Aorta (tissue), 5 donors: ENCODE measurements at regions not wholly inside any gene's neighbourhood (a gene's known extent, or its start where the extent isn't known, plus 50 kb on each side); places are given as distances from the start of the nearest gene placed in this dataset.

Experiments used
- ATAC-seq: fragments of 200-7000 bp; cut with Tn5 transposase; one replicate; pipeline ENCODE4 v1.9.1; 2022; ENCODE audit warnings: moderate library complexity; ENCODE audit not compliant: low FRiP score
- DNase-seq, 2 donors: peaks; one replicate each; pipeline ENCODE4 v3.0.0-alpha.2; 2020
- H3K27ac ChIP-seq, 2 donors: one replicate each; pipeline ENCODE4 v1.5.1; 2013; ENCODE audit warnings: low read length in 2 of 2, mild to moderate bottlenecking in 2 of 2, moderate library complexity in 2 of 2, control low read depth in 1 of 2, inconsistent platforms in 1 of 2, low read depth in 1 of 2
- H3K27me3 ChIP-seq, 2 donors: one replicate each; pipeline ENCODE4 v1.6.1; 2013; ENCODE audit warnings: control low read depth in 1 of 2, low read length in 1 of 2, mild to moderate bottlenecking in 1 of 2, moderate library complexity in 1 of 2; ENCODE audit not compliant: insufficient read depth in 2 of 2, control insufficient read depth in 1 of 2
- H3K36me3 ChIP-seq, 2 donors: one replicate each; pipeline ENCODE4 v1.6.1; 2013; ENCODE audit warnings: control low read depth in 1 of 2, low read length in 1 of 2, mild to moderate bottlenecking in 1 of 2; ENCODE audit not compliant: insufficient read depth in 2 of 2, control insufficient read depth in 1 of 2
- H3K4me1 ChIP-seq, 2 donors: one replicate each; pipeline ENCODE4 v1.6.1; 2013; ENCODE audit warnings: low read length in 2 of 2, control low read depth in 1 of 2, mild to moderate bottlenecking in 1 of 2, moderate library complexity in 1 of 2; ENCODE audit not compliant: insufficient read depth in 2 of 2, control insufficient read depth in 1 of 2
- H3K4me3 ChIP-seq, 2 donors: one replicate each; pipeline ENCODE4 v1.5.1; 2013; ENCODE audit warnings: low read length in 2 of 2, control low read depth in 1 of 2, mild to moderate bottlenecking in 1 of 2
- H3K9me3 ChIP-seq: one replicate; pipeline ENCODE4 v1.6.1; 2013; ENCODE audit warnings: mild to moderate bottlenecking, low read length; ENCODE audit not compliant: control insufficient read depth
- WGBS, 2 donors: extraction: QIAGEN DNeasy Blood & Tissue Kit; methylation state at CpG; one replicate each; pipeline ENCODE4 v1.1.7; 2013; 5-methylcytosine and 5-hydroxymethylcytosine counted together
- intact Hi-C, 2 donors: fragments of 100-400 bp; cut with DNase I; formaldehyde crosslinking; loops; one replicate each; pipeline versions ENCODE4 v1.14.2 to v1.15.0; 2022
- donor health status: healthy with polysubstance abuse.
- donor health status: Bipolar disorder and iron deficiency.
- donor health status: DM: no; HTN: no; CAD: no.
- donor health status: DM: no; HTN: no; CAD: no.
- donor health status: DM: yes; HTN: yes; CAD: no.

GRCh38 chrX:95903490-95903889 is 781.2 kb upstream of the DIAPH2 start:
- DNase-seq, result no peak
- no peak for ATAC-seq
- Histone ChIP-seq H3K27me3 (no peaks in the 10 kb centered on the region), H3K4me3 (no peak overlapping the region), H3K36me3 (no peaks in the 10 kb centered on the region), H3K27ac (no peak overlapping the region), H3K4me1 (no peaks in the 10 kb centered on the region), H3K9me3 (no peaks in the 10 kb centered on the region)
- intact Hi-C loops, result no loop called here
- 28 to 39% methylated on average over 3 of the region's 3 CpGs for WGBS, 2 donors

- 37 to 56% methylated on average over 3 of the region's 3 CpGs for WGBS, 2 donors
- Histone ChIP-seq H3K36me3 (no peaks in the 10 kb centered on the region), H3K27ac (no peak overlapping the region), H3K4me1 (no peaks in the 10 kb centered on the region), H3K9me3 (no peaks in the 10 kb centered on the region), H3K27me3 (no peaks in the 10 kb centered on the region), H3K4me3 (no peak overlapping the region)
- ATAC-seq (no peak), DNase-seq (no peak)
- intact Hi-C loops, result no loop called here
Measured at GRCh38 chrX:95903975-95904374, 780.7 kb upstream of the DIAPH2 start.

- DNase-seq (no peak), ATAC-seq (no peak)
- intact Hi-C loops, result no loop called here
- 32 to 43% methylated on average over 1 of the region's 1 CpG for WGBS, 2 donors
- Histone ChIP-seq H3K36me3 (no peaks in the 10 kb centered on the region), H3K27ac (no peak overlapping the region), H3K4me3 (no peak overlapping the region), H3K9me3 (no peaks in the 10 kb centered on the region), H3K27me3 (no peaks in the 10 kb centered on the region), H3K4me1 (no peaks in the 10 kb centered on the region)
Measured at GRCh38 chrX:95907081-95907480, 777.6 kb upstream of the DIAPH2 start.

GRCh38 chrX:95911062-95911461 is 773.6 kb upstream of the DIAPH2 start:
- Histone ChIP-seq H3K4me3 (no peak overlapping the region), H3K36me3 (no peaks in the 10 kb centered on the region), H3K27me3 (no peaks in the 10 kb centered on the region), H3K4me1 (no peaks in the 10 kb centered on the region), H3K9me3 (no peaks in the 10 kb centered on the region), H3K27ac (no peak overlapping the region)
- 44 to 83% methylated on average over 1 of the region's 1 CpG for WGBS, 2 donors
- intact Hi-C loops, result no loop called here
- DNase-seq (no peak), ATAC-seq (no peak)

GRCh38 chrX:95919605-95920004 is 765.0 kb upstream of the DIAPH2 start:
- Histone ChIP-seq H3K27ac (no peak overlapping the region), H3K4me1 (no peaks in the 10 kb centered on the region), H3K9me3 (no peaks in the 10 kb centered on the region), H3K4me3 (no peak overlapping the region), H3K27me3 (no peaks in the 10 kb centered on the region), H3K36me3 (no peaks in the 10 kb centered on the region)
- DNase-seq (no peak), ATAC-seq (no peak)
- WGBS, 2 donors, result 74 to 76% methylated on average over 1 of the region's 1 CpG
- intact Hi-C loops, result no loop called here

GRCh38 chrX:95945528-95945927 is 739.1 kb upstream of the DIAPH2 start:
- DNase-seq (no peak), ATAC-seq (no peak)
- H3K27ac ChIP-seq, result no peak overlapping the region
- intact Hi-C loops, result no loop called here
- H3K4me3 ChIP-seq, result no peak overlapping the region
- 78 to 88% methylated on average over 2 of the region's 2 CpGs for WGBS, 2 donors
- no peaks in the 10 kb centered on the region for H3K4me1 ChIP-seq
- no peaks in the 10 kb centered on the region for H3K27me3 ChIP-seq
- H3K36me3 ChIP-seq, result no peaks in the 10 kb centered on the region
- no peaks in the 10 kb centered on the region for H3K9me3 ChIP-seq

GRCh38 chrX:95949588-95949987 is 735.1 kb upstream of the DIAPH2 start:
- Histone ChIP-seq H3K27ac (no peak overlapping the region), H3K4me3 (no peak overlapping the region), H3K4me1 (no peaks in the 10 kb centered on the region), H3K27me3 (no peaks in the 10 kb centered on the region), H3K36me3 (no peaks in the 10 kb centered on the region), H3K9me3 (no peaks in the 10 kb centered on the region)
- DNase-seq (no peak), ATAC-seq (no peak)
- intact Hi-C loops, result no loop called here
- WGBS, 2 donors, result 54 to 75% methylated on average over 2 of the region's 2 CpGs

GRCh38 chrX:95950679-95951078 is 734.0 kb upstream of the DIAPH2 start:
- intact Hi-C loops, result no loop called here

GRCh38 chrX:95953564-95953963 is 731.1 kb upstream of the DIAPH2 start:
- Histone ChIP-seq H3K27ac (no peak overlapping the region), H3K27me3 (no peaks in the 10 kb centered on the region), H3K9me3 (no peaks in the 10 kb centered on the region), H3K4me1 (no peaks in the 10 kb centered on the region), H3K4me3 (no peak overlapping the region), H3K36me3 (no peaks in the 10 kb centered on the region)
- no peak for ATAC-seq
- intact Hi-C loops, result no loop called here
- WGBS, 2 donors, result 29 to 45% methylated on average over 2 of the region's 2 CpGs
- no peak for DNase-seq

More at GRCh38 chrX:95950679-95951078, 734.0 kb upstream of the DIAPH2 start:
- Histone ChIP-seq H3K9me3 (no peaks in the 10 kb centered on the region), H3K4me1 (no peaks in the 10 kb centered on the region), H3K36me3 (no peaks in the 10 kb centered on the region), H3K4me3 (no peak overlapping the region), H3K27ac (no peak overlapping the region), H3K27me3 (no peaks in the 10 kb centered on the region)
- ATAC-seq (no peak), DNase-seq (no peak)
- WGBS, 2 donors, result 56 to 62% methylated on average over 1 of the region's 1 CpG
